Cardiac muscle cell (in vitro differentiated cells and primary cell): ENCODE measurements at regions not wholly inside any gene's neighbourhood (a gene's known extent, or its start where the extent isn't known, plus 50 kb on each side); places are given as distances from the start of the nearest gene placed in this dataset.

ENCODE experiments used
- DNase-seq, 2 donors: peaks; one replicate each; pipeline versions ENCODE4 v3.0.0 to v3.0.0-alpha.2; 2010 to 2017; ENCODE audit warnings: low read depth in 1 of 2, low spot score in 1 of 2
- H3K27ac ChIP-seq: fragments of 200-600 bp; sonication (generic); 2 replicates; pipeline ENCODE4 v1.5.1; 2016
- H3K27me3 ChIP-seq: fragments of 200-600 bp; sonication (generic); 2 replicates; pipeline ENCODE4 v1.6.0; 2016; ENCODE audit warnings: control low read depth
- H3K36me3 ChIP-seq: fragments of 200-600 bp; sonication (generic); 2 replicates; pipeline ENCODE4 v1.5.1; 2016; ENCODE audit warnings: control low read depth
- H3K4me1 ChIP-seq: fragments of 200-600 bp; sonication (generic); 2 replicates; pipeline ENCODE4 v1.8.1; 2017; ENCODE audit warnings: low read depth, mild to moderate bottlenecking, mixed run types
- H3K4me3 ChIP-seq: fragments of 200-600 bp; sonication (generic); 2 replicates; pipeline ENCODE4 v1.5.1; 2016; ENCODE audit warnings: mild to moderate bottlenecking
- H3K9me3 ChIP-seq: fragments of 200-600 bp; sonication (generic); 2 replicates; pipeline ENCODE4 v1.5.1; 2017; ENCODE audit warnings: low read depth, mild to moderate bottlenecking, control low read depth
- TF ChIP-seq, protein P1 (sequence below): IDR thresholded peaks from 2 replicates; pipeline ENCODE4 v1.5.1; 2012; ENCODE audit warnings: low read depth, mild to moderate bottlenecking, low read length

DNA sequence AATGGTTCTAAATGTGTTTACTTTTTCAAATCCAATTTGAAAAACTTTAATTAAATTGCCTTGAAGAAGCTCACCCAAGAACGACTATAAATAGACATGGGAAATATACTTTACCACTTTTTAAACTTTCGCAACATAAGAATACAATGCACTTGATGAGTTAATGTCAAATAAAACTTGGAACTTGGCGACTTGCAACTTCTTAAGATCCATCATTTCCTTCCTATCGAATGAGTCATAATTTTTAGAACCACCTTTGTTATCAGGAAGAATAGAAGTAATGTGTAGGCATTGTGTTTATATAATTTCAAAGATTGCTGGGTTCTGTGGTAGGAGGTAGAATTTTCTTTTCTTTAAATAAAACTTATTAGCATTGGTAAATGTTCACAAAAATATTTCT, 1417.4 kb upstream of the FLRT2 start:
- no peak for DNase-seq
- no peak overlapping the region for H3K27ac ChIP-seq
- no peaks in the 10 kb centered on the region for H3K27me3 ChIP-seq
- H3K4me3 ChIP-seq = no peak overlapping the region
- H3K36me3 ChIP-seq = no peaks in the 10 kb centered on the region
- H3K9me3 ChIP-seq = no peaks in the 10 kb centered on the region
- TF ChIP-seq, protein P1, sequence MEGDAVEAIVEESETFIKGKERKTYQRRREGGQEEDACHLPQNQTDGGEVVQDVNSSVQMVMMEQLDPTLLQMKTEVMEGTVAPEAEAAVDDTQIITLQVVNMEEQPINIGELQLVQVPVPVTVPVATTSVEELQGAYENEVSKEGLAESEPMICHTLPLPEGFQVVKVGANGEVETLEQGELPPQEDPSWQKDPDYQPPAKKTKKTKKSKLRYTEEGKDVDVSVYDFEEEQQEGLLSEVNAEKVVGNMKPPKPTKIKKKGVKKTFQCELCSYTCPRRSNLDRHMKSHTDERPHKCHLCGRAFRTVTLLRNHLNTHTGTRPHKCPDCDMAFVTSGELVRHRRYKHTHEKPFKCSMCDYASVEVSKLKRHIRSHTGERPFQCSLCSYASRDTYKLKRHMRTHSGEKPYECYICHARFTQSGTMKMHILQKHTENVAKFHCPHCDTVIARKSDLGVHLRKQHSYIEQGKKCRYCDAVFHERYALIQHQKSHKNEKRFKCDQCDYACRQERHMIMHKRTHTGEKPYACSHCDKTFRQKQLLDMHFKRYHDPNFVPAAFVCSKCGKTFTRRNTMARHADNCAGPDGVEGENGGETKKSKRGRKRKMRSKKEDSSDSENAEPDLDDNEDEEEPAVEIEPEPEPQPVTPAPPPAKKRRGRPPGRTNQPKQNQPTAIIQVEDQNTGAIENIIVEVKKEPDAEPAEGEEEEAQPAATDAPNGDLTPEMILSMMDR = no peak
- H3K4me1 ChIP-seq = no peaks in the 10 kb centered on the region

GRCh38 chr14:84125676-84126075, 1404.3 kb upstream of the FLRT2 start:
- TF ChIP-seq, protein P1 = no peak
- peaks cover 4% of the 10 kb centered on the region for H3K4me1 ChIP-seq
- no peaks in the 10 kb centered on the region for H3K36me3 ChIP-seq
- H3K4me3 ChIP-seq = no peak overlapping the region
- no peaks in the 10 kb centered on the region for H3K27me3 ChIP-seq
- DNase-seq = no peak
- H3K27ac ChIP-seq = no peak overlapping the region
- H3K9me3 ChIP-seq = no peaks in the 10 kb centered on the region

DNA sequence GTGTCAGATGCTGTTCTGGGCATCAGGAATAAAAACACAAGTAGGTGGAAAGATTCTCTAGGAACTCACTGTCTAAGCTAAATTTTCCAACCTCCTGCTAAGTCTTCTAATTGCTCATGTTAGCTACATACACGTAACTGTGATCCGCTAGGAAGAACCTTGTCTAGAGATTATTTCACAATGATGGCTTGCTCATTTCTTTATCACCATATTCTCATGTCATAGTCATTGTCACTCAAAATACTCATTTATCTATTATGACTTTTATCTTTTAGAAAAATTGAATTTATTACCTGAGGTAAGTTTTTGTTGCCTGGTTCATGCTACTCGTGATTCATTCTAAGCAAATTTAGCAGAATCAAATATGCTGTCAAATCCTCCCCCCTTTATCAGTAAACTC, 1402.4 kb upstream of the FLRT2 start:
- no peak overlapping the region for H3K4me3 ChIP-seq
- no peaks in the 10 kb centered on the region for H3K9me3 ChIP-seq
- H3K4me1 ChIP-seq = peaks cover 4% of the 10 kb centered on the region
- H3K36me3 ChIP-seq = no peaks in the 10 kb centered on the region
- TF ChIP-seq, protein P1 = no peak
- no peaks in the 10 kb centered on the region for H3K27me3 ChIP-seq
- DNase-seq = peak in 1 of 2 donors; percentile 6
- no peak overlapping the region for H3K27ac ChIP-seq

GRCh38 chr14:84128050-84128449, 1401.9 kb upstream of the FLRT2 start:
- no peak overlapping the region for H3K4me3 ChIP-seq
- peaks cover 4% of the 10 kb centered on the region for H3K4me1 ChIP-seq
- H3K9me3 ChIP-seq = no peaks in the 10 kb centered on the region
- H3K27me3 ChIP-seq = no peaks in the 10 kb centered on the region
- no peaks in the 10 kb centered on the region for H3K36me3 ChIP-seq
- peak in 1 of 2 donors; percentile 34 for DNase-seq
- TF ChIP-seq, protein P1 = no peak
- no peak overlapping the region for H3K27ac ChIP-seq

DNA sequence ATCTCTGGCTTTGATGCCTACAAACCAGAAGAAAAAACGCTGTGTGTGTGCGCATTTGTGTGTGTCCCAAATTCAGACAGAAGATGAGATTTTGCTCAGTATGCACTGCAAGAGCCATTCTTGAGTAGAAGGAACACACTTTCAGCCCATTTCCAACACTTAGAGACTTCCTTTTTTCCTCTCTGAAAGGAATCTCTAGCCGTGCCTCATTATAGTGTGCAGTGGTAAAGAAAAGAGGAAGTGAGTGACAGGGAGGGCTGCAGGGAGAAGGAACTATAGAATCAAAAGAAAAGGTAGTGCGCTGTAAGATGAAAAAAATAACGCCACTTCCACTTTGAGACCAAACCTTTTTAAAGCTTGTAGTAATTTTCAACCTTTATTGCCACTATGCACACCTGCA, 1400.9 kb upstream of the FLRT2 start:
- H3K27ac ChIP-seq = no peak overlapping the region
- peaks cover 4% of the 10 kb centered on the region for H3K4me1 ChIP-seq
- TF ChIP-seq, protein P1 = no peak
- DNase-seq = no peak
- H3K9me3 ChIP-seq = no peaks in the 10 kb centered on the region
- H3K27me3 ChIP-seq = no peaks in the 10 kb centered on the region
- no peaks in the 10 kb centered on the region for H3K36me3 ChIP-seq
- no peak overlapping the region for H3K4me3 ChIP-seq

GRCh38 chr14:84129941-84130340, 1400.0 kb upstream of the FLRT2 start:
- H3K4me3 ChIP-seq = no peak overlapping the region
- TF ChIP-seq, protein P1 = no peak
- no peaks in the 10 kb centered on the region for H3K27me3 ChIP-seq
- H3K4me1 ChIP-seq = peaks cover 4% of the 10 kb centered on the region
- no peak for DNase-seq
- H3K9me3 ChIP-seq = no peaks in the 10 kb centered on the region
- no peaks in the 10 kb centered on the region for H3K36me3 ChIP-seq
- no peak overlapping the region for H3K27ac ChIP-seq
